Heart left ventricle (tissue), 13 donors: ENCODE measurements at regions not wholly inside any gene's neighbourhood (a gene's known extent, or its start where the extent isn't known, plus 50 kb on each side); places are given as distances from the start of the nearest gene placed in this dataset.
"Not testable (repeated sequence)": the region's sequence is repeated elsewhere in the genome, so short reads cannot be mapped to it uniquely, and the experiment has no call there.

ENCODE experiments used
- CTCF ChIP-seq, 12 donors: fragments of 200-600 bp; sonication (generic) in 4 of 12; IDR thresholded peaks; one replicate each; pipeline versions ENCODE4 v1.5.0 to v1.8.0; 2018 to 2022; ENCODE audit warnings: antibody characterized with exemption in 12 of 12, mild to moderate bottlenecking in 5 of 12
- POLR2A ChIP-seq, 2 donors: fragments of 450-650 bp; IDR thresholded peaks; one replicate each; pipeline ENCODE4 v1.6.1; 2017; ENCODE audit warnings: antibody characterized with exemption in 2 of 2, mild to moderate bottlenecking in 2 of 2, moderate library complexity in 2 of 2
- donor health status: ischemic (EF 13 %, LVEDD 7.1; RV severe dilation, severe dysfunction).
- donor health status: DM: no; HTN: yes; CAD: no.
- donor health status: DM: no; HTN: no; CAD: no.
- donor health status: ischemic (EF 25% LVEDD 6.9; RV normal size, moderate dysfunction).
- donor health status: ischemic (EF 25% LVEDD 5.7; RV mildly dilated, moderate dysfunction).
- donor health status: ischemic (EF 35%, LVEDD 5.7; RV mildly dilated, moderate dysfunction).
- donor health status: nonischemic (EF 11% LVEDD 7.7; RV severe dilation, severe dysfunction).
- donor health status: DM: yes; HTN: yes; CAD: no.
- donor health status: PGD.
- donor health status: ischemic (EF 29% LVEDD 5.4; RV normal size, mild dysfunction).
- donor health status: nonischemic (EF 23%, LVEDD 6.1; RV moderate dilation, normal function).

GRCh38 chr9:42421630-42422029 lies 238.2 kb downstream of the SPATA31A6 start:
- TF ChIP-seq CTCF, POLR2A (IDR thresholded peaks at IDR 0.05): not testable (repeated sequence)
